GM12864 (cell line): ENCODE measurements at regions not wholly inside any gene's neighbourhood (a gene's known extent, or its start where the extent isn't known, plus 50 kb on each side); places are given as distances from the start of the nearest gene placed in this dataset.

Experiments
- DNase-seq: peaks from one replicate; pipeline ENCODE4 v3.0.0-alpha.2; 2011; ENCODE audit warnings: low read depth
- H3K4me3 ChIP-seq: 2 replicates; pipeline ENCODE4 v1.5.1; 2011; ENCODE audit warnings: mild to moderate bottlenecking, low read depth, low read length, control low read depth
- TF ChIP-seq, protein P1 (sequence below): IDR thresholded peaks from 2 replicates; pipeline ENCODE4 v1.5.1; 2011; ENCODE audit warnings: low read depth, mild to moderate bottlenecking, moderate library complexity, low read length, control low read depth, inconsistent platforms; ENCODE audit errors: missing control alignments

DNA sequence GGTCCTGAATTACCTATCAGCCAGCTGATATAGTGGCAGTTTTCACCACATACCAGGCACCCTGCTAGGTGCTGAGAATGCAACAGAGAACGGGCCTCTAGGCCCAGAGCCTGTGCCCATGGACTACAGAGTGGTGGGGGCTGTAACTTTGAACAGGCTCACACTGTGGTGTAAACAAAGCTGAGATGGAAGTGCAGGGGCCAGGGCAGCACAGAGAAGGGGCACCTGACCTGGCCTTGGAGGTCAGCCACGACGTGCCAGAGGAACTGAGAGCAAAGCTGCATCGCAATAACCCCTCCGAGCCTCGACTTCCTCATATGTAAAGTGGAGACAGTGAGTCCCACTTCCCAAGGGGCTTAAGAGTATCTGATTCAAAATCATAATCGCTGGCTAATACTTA lies 105.8 kb downstream of the MAFB start:
- TF ChIP-seq, protein P1, sequence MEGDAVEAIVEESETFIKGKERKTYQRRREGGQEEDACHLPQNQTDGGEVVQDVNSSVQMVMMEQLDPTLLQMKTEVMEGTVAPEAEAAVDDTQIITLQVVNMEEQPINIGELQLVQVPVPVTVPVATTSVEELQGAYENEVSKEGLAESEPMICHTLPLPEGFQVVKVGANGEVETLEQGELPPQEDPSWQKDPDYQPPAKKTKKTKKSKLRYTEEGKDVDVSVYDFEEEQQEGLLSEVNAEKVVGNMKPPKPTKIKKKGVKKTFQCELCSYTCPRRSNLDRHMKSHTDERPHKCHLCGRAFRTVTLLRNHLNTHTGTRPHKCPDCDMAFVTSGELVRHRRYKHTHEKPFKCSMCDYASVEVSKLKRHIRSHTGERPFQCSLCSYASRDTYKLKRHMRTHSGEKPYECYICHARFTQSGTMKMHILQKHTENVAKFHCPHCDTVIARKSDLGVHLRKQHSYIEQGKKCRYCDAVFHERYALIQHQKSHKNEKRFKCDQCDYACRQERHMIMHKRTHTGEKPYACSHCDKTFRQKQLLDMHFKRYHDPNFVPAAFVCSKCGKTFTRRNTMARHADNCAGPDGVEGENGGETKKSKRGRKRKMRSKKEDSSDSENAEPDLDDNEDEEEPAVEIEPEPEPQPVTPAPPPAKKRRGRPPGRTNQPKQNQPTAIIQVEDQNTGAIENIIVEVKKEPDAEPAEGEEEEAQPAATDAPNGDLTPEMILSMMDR: no peak
- DNase-seq: no peak

DNA sequence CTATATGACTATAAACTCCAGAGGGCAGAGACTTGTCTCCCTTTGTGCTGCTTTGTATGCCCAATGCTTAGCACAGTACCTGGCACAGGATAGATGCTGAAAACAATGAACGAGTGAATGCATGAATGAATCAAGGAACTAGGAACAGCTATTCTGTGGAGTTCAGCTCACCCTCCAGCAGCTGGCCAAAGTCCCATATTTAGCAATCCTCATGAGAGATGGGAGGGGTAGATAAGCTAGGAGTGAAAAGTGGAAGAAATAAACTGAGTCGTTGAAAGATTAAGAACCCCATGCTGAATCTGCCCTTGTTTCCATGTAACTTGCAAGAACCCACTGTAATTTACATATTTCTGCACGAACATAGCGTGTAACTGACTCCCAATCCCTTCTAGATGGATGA lies 106.5 kb downstream of the MAFB start:
- TF ChIP-seq, protein P1: no peak
- DNase-seq: no peak
- no peak overlapping the region for H3K4me3 ChIP-seq

More for the DNA sequence above, 105.8 kb downstream of the MAFB start:
- H3K4me3 ChIP-seq: no peak overlapping the region

DNA sequence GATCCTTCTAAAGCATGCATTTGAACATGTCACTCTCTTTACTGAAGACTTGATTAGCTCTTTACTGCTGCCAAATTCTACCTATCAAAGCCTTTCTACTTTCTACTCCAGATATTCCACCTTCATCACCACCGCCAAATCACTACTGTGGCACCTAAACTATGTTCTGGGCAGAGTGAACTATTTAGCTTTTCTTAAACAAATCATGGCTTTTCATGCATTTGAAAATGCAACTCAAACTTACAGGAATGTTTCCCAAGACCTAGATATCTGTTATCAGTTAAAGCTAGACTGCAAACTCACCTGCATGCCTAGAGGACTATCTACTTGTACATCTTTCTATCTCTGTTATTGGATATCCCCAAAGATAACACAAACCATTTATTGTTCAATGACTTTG lies 109.3 kb downstream of the MAFB start:
- H3K4me3 ChIP-seq: no peak overlapping the region
- DNase-seq: no peak
- TF ChIP-seq, protein P1: no peak

DNA sequence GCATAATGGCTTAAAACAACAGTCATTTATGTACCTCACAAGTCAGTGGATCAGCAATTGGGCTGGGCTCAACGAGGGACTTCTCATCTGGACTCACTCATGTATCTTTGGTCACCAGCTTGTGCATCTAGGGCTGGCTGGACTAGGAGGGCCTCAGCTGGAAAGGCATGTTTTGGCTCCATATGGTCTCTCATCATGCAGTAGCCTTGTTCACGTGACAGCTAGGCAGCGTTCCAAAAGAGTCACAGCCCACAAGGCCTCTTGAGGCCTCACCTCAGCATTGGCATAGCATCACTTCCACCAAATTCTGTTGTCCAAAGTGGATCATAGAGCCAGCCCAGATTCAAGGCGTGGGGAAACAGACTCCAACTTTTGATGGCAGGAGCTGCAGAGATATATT lies 110.1 kb downstream of the MAFB start:
- TF ChIP-seq, protein P1: no peak
- DNase-seq: no peak
- H3K4me3 ChIP-seq: no peak overlapping the region

DNA sequence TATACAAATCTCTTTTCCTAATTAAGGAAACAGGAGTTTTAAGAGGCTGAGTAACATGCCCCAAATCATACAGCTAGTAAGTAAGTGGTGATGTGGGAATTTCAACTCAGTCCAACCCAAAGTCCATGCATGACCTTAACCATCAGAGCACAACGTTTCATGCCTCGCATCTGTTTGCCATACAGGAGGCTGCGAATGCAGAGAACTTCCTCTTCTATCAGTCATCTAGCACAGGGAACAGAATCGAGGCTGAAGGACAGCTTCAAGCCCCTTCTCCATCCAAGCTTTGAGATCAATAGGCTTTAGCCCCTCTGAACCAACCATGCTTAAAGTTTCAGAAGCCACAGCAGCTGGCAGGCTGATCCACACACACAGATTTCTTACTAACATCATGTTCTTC lies 113.2 kb downstream of the MAFB start:
- DNase-seq: no peak
- H3K4me3 ChIP-seq: no peak overlapping the region
- TF ChIP-seq, protein P1: no peak

DNA sequence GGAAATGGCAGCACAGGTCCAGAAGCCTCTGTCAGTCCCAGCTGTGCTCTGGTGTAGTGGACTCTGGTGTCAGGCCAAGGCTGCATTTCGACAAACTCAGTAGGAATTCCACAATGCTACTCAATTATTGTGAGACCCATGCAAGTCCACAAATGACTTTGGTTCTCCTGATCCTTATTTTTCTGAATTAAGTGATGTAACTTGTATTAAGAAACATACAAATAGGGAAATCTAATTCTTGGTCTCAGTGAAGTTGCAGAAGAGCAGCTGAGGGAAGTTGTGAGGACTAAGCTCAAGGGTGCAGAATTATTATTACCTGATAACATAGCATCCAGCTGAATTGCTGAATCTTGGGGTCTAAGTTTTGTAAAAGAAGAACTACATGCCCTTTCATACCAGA lies 116.8 kb downstream of the MAFB start:
- DNase-seq: no peak
- H3K4me3 ChIP-seq: no peak overlapping the region
- TF ChIP-seq, protein P1: no peak

DNA sequence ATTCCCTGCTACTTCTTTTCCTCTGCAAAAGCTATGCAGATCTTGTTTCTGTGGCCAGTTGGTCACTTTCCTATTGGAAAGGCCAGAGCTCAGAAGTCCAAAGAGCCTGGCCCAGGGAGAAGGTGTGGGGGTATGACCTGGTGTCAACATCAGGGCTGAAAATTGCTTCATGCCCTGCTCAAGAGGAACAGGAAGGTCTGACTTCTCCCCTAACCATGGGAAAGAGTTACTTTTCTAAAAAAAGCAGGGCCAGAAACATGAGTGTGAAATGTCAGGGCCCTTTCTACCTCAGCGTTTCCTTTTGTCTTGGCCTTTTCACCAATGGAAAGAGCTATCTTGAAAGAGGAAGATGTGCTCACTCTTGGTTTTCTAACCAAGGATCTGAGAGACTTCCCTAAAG lies 117.4 kb downstream of the MAFB start:
- TF ChIP-seq, protein P1: no peak
- H3K4me3 ChIP-seq: no peak overlapping the region
- DNase-seq: no peak
